Nephron progenitor cell (in vitro differentiated cells): ENCODE measurements at regions not wholly inside any gene's neighbourhood (a gene's known extent, or its start where the extent isn't known, plus 50 kb on each side); places are given as distances from the start of the nearest gene placed in this dataset.

Experiments used
- DNase-seq: peaks from one replicate; pipeline ENCODE4 v3.0.0; 2021
- H3K27ac Mint-ChIP-seq: 2 replicates; pipeline ENCODE4 v1.8.0; 2021; ENCODE audit warnings: mild to moderate bottlenecking, moderate library complexity, mixed read lengths
- H3K27me3 Mint-ChIP-seq: 2 replicates; pipeline ENCODE4 v1.8.0; 2021; ENCODE audit warnings: mild to moderate bottlenecking, low read depth, mixed read lengths; ENCODE audit not compliant: poor library complexity
- H3K36me3 Mint-ChIP-seq: 2 replicates; pipeline ENCODE4 v1.8.0; 2021; ENCODE audit warnings: low read depth, mixed read lengths
- H3K4me1 Mint-ChIP-seq: 2 replicates; pipeline ENCODE4 v1.8.0; 2021; ENCODE audit warnings: mixed read lengths
- H3K4me3 Mint-ChIP-seq: 2 replicates; pipeline ENCODE4 v1.8.0; 2021; ENCODE audit warnings: mild to moderate bottlenecking, moderate library complexity, mixed read lengths
- H3K9me3 Mint-ChIP-seq: 2 replicates; pipeline ENCODE4 v1.8.0; 2021; ENCODE audit warnings: mild to moderate bottlenecking, moderate library complexity, mixed read lengths
- TF ChIP-seq, protein P1 (sequence below): fragments of 200-600 bp; sonication (generic); IDR thresholded peaks from 2 replicates; pipeline ENCODE4 v1.5.0; 2021; ENCODE audit warnings: antibody characterized with exemption

DNA sequence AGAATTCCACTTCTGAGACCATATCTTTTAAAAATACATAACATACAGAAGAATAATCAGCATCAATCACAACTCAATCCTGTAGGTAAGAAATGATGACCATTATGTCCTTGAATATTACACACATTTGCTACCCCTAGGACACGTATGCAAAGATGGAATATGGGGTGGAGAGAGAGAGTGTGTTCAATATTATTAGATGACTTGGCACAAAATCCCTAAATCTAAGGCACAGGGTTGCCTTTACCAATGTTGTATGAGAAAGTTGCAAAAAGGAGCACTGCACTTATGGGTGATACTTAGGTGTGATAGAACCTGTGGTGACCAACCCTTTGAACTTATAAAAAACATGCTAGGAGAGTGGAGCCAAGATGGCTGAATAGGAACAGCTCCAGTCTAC lies 326.2 kb upstream of the FSHR start:
- DNase-seq, result no peak
- H3K27me3 Mint-ChIP-seq, result peaks cover 4% of the 10 kb centered on the region
- H3K4me3 Mint-ChIP-seq, result no peak overlapping the region
- peaks cover 26% of the 10 kb centered on the region for H3K9me3 Mint-ChIP-seq
- peaks cover 6% of the 10 kb centered on the region for H3K36me3 Mint-ChIP-seq
- TF ChIP-seq, protein P1, sequence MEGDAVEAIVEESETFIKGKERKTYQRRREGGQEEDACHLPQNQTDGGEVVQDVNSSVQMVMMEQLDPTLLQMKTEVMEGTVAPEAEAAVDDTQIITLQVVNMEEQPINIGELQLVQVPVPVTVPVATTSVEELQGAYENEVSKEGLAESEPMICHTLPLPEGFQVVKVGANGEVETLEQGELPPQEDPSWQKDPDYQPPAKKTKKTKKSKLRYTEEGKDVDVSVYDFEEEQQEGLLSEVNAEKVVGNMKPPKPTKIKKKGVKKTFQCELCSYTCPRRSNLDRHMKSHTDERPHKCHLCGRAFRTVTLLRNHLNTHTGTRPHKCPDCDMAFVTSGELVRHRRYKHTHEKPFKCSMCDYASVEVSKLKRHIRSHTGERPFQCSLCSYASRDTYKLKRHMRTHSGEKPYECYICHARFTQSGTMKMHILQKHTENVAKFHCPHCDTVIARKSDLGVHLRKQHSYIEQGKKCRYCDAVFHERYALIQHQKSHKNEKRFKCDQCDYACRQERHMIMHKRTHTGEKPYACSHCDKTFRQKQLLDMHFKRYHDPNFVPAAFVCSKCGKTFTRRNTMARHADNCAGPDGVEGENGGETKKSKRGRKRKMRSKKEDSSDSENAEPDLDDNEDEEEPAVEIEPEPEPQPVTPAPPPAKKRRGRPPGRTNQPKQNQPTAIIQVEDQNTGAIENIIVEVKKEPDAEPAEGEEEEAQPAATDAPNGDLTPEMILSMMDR, result no peak
- no peak overlapping the region for H3K27ac Mint-ChIP-seq
- H3K4me1 Mint-ChIP-seq, result peaks cover 9% of the 10 kb centered on the region

DNA sequence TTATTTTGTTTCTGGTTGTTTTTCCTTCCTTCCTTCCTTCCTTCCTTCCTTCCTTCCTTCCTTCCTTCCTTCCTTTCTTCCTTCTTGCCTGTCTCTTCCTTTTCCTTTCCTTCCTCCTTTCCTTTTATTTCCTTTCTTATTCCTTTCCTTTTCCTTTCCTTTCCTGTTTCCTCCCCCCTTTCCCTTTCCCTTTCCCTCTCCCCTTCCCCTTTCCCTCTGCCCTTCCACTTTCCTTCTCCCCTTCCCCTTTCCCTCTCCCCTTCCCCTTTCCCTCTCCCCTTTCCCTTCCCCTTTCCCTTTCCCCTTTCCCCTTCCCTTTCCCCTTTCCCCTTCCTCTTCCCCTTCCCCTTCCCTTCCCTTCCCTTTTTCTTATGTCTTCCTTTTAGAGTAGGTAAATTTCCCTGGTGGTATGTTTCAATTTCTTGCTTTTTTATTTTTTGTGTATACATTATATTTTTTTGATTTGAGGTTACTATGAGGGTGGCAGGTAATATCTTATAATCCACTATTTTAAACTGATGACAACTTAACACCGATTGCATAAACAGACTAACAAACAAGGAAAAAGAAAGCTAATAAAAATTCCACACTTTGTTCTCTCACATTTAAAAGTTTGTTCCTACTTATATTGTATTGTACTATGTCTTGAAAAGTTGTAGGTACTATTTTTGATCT lies 311.0 kb upstream of the FSHR start:
- H3K4me3 Mint-ChIP-seq, result no peak overlapping the region
- no peak for DNase-seq
- peaks cover 16% of the 10 kb centered on the region for H3K9me3 Mint-ChIP-seq
- no peaks in the 10 kb centered on the region for H3K36me3 Mint-ChIP-seq
- no peak overlapping the region for H3K27ac Mint-ChIP-seq
- H3K27me3 Mint-ChIP-seq, result peaks cover 8% of the 10 kb centered on the region
- H3K4me1 Mint-ChIP-seq, result no peaks in the 10 kb centered on the region
- TF ChIP-seq, protein P1, result no peak

DNA sequence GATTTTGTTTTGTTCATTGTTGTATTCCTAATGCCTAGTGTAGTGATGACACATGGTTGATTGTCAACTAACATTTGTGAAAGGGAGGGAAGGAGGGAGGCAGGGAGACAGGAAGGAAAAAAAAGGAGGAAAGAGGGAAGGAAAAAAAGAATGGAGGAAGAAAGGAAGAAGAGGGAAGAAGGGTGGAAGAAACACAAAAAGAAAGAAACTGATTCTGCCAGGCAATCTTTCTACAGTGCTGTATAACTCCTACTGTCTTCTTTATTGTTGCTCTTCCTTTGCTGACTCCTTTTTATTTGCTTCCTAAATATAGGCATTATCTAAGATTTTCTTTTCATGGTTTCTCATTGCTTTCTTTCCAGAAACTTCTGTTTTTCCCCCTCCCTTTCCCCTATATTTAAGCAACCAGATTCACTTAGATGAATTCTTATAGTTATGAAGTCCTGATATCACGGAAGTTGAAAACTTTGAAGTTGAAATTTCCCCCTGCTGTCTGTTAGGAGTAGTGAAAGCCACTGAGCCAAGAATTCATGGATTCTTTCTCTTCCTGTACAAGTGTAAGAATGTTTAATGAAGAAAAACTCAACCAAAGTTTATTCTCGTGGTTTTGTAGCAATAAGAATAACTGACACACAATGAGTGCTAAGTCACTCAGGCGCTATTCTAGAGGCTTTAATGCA lies 305.1 kb upstream of the FSHR start:
- TF ChIP-seq, protein P1, result no peak
- H3K27me3 Mint-ChIP-seq, result peaks cover 4% of the 10 kb centered on the region
- no peaks in the 10 kb centered on the region for H3K4me1 Mint-ChIP-seq
- no peak overlapping the region for H3K4me3 Mint-ChIP-seq
- DNase-seq, result no peak
- H3K36me3 Mint-ChIP-seq, result no peaks in the 10 kb centered on the region
- no peak overlapping the region for H3K27ac Mint-ChIP-seq
- H3K9me3 Mint-ChIP-seq, result peaks cover 10% of the 10 kb centered on the region

DNA sequence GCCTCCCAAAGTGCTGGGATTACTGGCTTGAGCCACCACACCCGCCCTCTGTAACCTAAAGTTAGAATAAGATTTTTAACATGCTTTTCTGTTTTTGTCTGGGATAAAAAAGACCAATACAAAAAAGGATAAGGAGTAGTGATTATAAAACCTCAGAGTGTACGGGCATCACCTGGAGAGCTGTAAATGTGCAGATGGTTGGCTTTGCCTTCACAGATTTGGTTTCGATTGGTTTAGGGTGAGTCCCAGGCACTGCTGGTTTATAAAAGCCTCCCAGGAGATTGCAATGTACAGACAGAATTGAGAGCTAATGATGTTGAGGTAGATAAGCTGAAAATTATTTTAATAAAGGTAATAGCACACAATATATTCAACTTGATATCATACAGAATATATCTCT lies 289.7 kb upstream of the FSHR start:
- no peak for DNase-seq
- Mint-ChIP-seq H3K27me3 (no peaks in the 10 kb centered on the region), H3K9me3 (no peaks in the 10 kb centered on the region), H3K4me1 (no peaks in the 10 kb centered on the region), H3K36me3 (no peaks in the 10 kb centered on the region), H3K4me3 (no peak overlapping the region), H3K27ac (no peak overlapping the region)
- TF ChIP-seq, protein P1, result no peak

DNA sequence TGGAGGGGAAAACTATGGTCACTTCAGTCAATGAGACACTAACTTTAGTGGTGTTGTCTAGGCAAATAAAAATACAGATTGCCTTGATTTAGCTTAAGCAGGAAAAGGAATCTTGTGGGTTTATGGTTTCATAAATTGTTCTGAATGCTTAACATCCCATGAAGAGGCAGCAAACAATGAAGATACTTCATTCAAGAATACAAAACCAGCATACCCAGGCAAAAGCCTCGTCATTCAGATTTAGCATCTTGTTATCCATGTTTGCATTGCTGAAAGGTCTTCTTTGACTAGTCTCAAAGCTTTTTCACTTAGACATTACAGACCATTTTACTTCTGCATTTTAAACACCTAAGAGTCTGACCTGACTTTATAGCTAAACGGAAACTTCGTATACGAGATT lies 272.7 kb upstream of the FSHR start:
- no peaks in the 10 kb centered on the region for H3K9me3 Mint-ChIP-seq
- H3K4me3 Mint-ChIP-seq, result no peak overlapping the region
- no peaks in the 10 kb centered on the region for H3K36me3 Mint-ChIP-seq
- TF ChIP-seq, protein P1, result no peak
- no peaks in the 10 kb centered on the region for H3K27me3 Mint-ChIP-seq
- H3K4me1 Mint-ChIP-seq, result peaks cover 9% of the 10 kb centered on the region
- DNase-seq, result no peak
- no peak overlapping the region for H3K27ac Mint-ChIP-seq

DNA sequence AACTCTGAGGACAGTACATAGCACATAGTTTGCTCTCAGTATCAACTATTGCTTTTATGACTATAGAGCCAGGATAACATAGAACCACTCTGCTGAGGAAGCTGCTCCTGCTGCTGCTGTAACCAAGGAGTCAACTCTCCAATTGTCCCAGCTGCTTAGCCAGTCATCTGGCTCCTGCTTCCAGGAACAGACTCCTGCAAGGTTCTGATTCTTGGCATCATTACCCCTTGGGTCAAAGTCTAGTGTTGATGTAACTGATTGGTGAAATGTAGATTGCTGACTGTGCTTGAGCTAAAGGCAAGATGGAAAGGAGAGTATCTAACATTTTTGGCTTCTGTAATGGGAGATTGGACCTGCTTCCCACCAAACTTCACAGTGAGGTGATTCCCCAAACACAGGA lies 261.9 kb upstream of the FSHR start:
- DNase-seq, result no peak
- Mint-ChIP-seq H3K4me3 (no peak overlapping the region), H3K36me3 (no peaks in the 10 kb centered on the region), H3K4me1 (no peaks in the 10 kb centered on the region), H3K27ac (no peak overlapping the region), H3K27me3 (no peaks in the 10 kb centered on the region), H3K9me3 (no peaks in the 10 kb centered on the region)
- TF ChIP-seq, protein P1, result no peak
